GM12873 (cell line): ENCODE measurements at regions not wholly inside any gene's neighbourhood (a gene's known extent, or its start where the extent isn't known, plus 50 kb on each side); places are given as distances from the start of the nearest gene placed in this dataset.

ENCODE experiments used
- TF ChIP-seq, protein P1 (sequence below): IDR thresholded peaks from 2 replicates; pipeline ENCODE4 v1.5.1; 2012; ENCODE audit warnings: low read depth, mild to moderate bottlenecking, moderate library complexity, low read length, control low read depth; ENCODE audit not compliant: insufficient read depth; ENCODE audit errors: missing control alignments

- TF ChIP-seq, protein P1, sequence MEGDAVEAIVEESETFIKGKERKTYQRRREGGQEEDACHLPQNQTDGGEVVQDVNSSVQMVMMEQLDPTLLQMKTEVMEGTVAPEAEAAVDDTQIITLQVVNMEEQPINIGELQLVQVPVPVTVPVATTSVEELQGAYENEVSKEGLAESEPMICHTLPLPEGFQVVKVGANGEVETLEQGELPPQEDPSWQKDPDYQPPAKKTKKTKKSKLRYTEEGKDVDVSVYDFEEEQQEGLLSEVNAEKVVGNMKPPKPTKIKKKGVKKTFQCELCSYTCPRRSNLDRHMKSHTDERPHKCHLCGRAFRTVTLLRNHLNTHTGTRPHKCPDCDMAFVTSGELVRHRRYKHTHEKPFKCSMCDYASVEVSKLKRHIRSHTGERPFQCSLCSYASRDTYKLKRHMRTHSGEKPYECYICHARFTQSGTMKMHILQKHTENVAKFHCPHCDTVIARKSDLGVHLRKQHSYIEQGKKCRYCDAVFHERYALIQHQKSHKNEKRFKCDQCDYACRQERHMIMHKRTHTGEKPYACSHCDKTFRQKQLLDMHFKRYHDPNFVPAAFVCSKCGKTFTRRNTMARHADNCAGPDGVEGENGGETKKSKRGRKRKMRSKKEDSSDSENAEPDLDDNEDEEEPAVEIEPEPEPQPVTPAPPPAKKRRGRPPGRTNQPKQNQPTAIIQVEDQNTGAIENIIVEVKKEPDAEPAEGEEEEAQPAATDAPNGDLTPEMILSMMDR, result no peak
Observed at GRCh38 chr6:153616506-153616905, 422.5 kb upstream of the OPRM1 start.

DNA sequence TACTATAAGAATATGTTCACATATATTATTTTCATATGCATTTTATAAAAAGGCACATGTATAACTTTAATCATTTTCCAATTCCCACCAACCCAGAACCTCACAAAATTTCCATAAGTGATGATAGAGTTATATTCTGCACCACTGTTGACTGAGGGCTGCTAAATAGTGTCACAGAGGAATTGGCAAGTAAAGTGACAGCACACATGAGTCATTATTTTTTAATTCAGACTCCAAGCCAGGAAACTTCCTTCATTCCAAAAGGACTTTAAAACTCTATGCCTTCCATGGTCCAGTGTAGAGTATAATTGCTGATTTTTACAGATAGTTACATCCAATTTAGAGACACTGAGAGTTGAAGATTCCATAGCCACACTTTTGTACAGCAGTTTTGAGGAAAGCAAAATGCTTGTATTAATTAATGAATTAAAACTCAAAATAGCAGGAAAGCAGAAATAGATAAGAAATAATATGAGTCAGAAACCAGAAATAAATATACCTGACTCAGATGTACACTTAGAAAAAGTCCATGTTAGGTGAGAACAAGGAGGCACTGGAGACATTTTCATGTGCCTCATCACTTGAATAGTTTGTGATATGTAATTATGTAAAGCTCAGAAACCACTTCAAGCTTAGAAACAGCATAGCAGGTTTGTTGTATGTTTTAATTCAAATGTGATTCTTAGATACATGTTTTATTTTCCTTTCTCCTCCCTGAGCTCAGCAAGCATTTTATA, 425.2 kb upstream of the OPRM1 start:
- TF ChIP-seq, protein P1, result no peak

DNA sequence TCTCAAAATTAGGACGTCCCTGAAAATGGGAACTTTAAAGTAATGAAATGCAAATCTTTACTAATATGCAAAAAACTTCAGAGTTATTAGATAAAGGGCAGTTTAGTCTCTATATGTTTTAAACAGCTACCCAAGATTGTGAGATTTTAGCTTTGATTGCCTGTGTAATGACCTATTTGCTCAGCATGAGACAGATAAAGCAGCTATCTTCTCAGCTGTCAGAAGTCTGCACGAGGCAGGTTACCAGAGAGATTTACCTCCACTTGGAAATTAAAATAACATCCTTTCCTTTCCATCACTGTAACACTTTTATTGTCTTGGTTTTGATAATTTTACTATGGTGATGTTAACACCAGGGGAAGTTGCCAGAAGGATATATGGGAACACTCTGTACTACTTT, 436.6 kb upstream of the OPRM1 start:
- TF ChIP-seq, protein P1, result no peak

GRCh38 chr6:153599901-153600300, 439.1 kb upstream of the OPRM1 start:
- TF ChIP-seq, protein P1, result no peak

GRCh38 chr6:153595903-153596302, 443.1 kb upstream of the OPRM1 start:
- TF ChIP-seq, protein P1, result no peak

- TF ChIP-seq, protein P1, result no peak
Observed at GRCh38 chr6:153594871-153595270, 444.2 kb upstream of the OPRM1 start.

- TF ChIP-seq, protein P1, result no peak
Observed at GRCh38 chr6:153591159-153591558, 447.9 kb upstream of the OPRM1 start.
